Tibial artery (tissue), 4 donors: ENCODE measurements at regions not wholly inside any gene's neighbourhood (a gene's known extent, or its start where the extent isn't known, plus 50 kb on each side); places are given as distances from the start of the nearest gene placed in this dataset.

Experiments used
- DNase-seq, 2 donors: peaks; one replicate each; pipeline ENCODE4 v3.0.0-alpha.2; 2019
- H3K27ac ChIP-seq, 2 donors: fragments of 200-600 bp; sonication (generic) in 1 of 2; 1 replicate in 1 of 2; 2 replicates in 1 of 2; pipeline ENCODE4 v1.5.1; 2018 to 2019; ENCODE audit warnings: mild to moderate bottlenecking in 1 of 2
- H3K27me3 ChIP-seq, 2 donors: fragments of 200-600 bp; sonication (generic) in 1 of 2; one replicate each; pipeline versions ENCODE4 v1.5.1 to v1.6.0; 2016 to 2019
- H3K36me3 ChIP-seq, 3 donors: fragments of 200-600 bp; sonication (generic) in 2 of 3; one replicate each; pipeline ENCODE4 v1.5.1; 2016 to 2019; ENCODE audit warnings: mild to moderate bottlenecking in 2 of 3
- H3K4me1 ChIP-seq, 4 donors: fragments of 200-600 bp; sonication (generic) in 2 of 4; 1 replicate in 3 of 4; 2 replicates in 1 of 4; pipeline ENCODE4 v1.5.1; 2016 to 2019
- H3K4me3 ChIP-seq, 2 donors: fragments of 200-600 bp; sonication (generic) in 1 of 2; 1 replicate in 1 of 2; 2 replicates in 1 of 2; pipeline ENCODE4 v1.5.1; 2018 to 2019; ENCODE audit warnings: mild to moderate bottlenecking in 2 of 2
- H3K9me3 ChIP-seq, 3 donors: fragments of 200-600 bp; sonication (generic) in 1 of 3; one replicate each; pipeline ENCODE4 v1.5.1; 2016 to 2019
- intact Hi-C: fragments of 100-400 bp; cut with DNase I; formaldehyde crosslinking; loops from one replicate; pipeline ENCODE4 v1.15.0; 2023; ENCODE audit warnings: low total_unique reads
- TF ChIP-seq, protein P1 (sequence below), 2 experiments: fragments of 200-600 bp in 1 of 2; fragments of 450-650 bp in 1 of 2; IDR thresholded peaks; one replicate each; pipeline ENCODE4 v1.5.1; 2017 to 2019; ENCODE audit warnings: antibody characterized with exemption in 2 of 2, mild to moderate bottlenecking in 1 of 2, moderate library complexity in 1 of 2

GRCh38 chr15:88727439-88727838, 75.8 kb upstream of the ACAN start:
- no peak for DNase-seq
- intact Hi-C loops = no loop called here
- Histone ChIP-seq H3K27ac (no peak overlapping the region), H3K9me3 (no peaks in the 10 kb centered on the region), H3K36me3 (no peaks in the 10 kb centered on the region), H3K4me1 (no peaks in the 10 kb centered on the region), H3K4me3 (no peak overlapping the region), H3K27me3 (no peaks in the 10 kb centered on the region)
- TF ChIP-seq, protein P1, sequence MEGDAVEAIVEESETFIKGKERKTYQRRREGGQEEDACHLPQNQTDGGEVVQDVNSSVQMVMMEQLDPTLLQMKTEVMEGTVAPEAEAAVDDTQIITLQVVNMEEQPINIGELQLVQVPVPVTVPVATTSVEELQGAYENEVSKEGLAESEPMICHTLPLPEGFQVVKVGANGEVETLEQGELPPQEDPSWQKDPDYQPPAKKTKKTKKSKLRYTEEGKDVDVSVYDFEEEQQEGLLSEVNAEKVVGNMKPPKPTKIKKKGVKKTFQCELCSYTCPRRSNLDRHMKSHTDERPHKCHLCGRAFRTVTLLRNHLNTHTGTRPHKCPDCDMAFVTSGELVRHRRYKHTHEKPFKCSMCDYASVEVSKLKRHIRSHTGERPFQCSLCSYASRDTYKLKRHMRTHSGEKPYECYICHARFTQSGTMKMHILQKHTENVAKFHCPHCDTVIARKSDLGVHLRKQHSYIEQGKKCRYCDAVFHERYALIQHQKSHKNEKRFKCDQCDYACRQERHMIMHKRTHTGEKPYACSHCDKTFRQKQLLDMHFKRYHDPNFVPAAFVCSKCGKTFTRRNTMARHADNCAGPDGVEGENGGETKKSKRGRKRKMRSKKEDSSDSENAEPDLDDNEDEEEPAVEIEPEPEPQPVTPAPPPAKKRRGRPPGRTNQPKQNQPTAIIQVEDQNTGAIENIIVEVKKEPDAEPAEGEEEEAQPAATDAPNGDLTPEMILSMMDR (IDR thresholded peaks at IDR 0.05) = no peak

- Histone ChIP-seq H3K27ac (no peak overlapping the region), H3K9me3 (no peaks in the 10 kb centered on the region), H3K4me3 (no peak overlapping the region), H3K36me3 (no peaks in the 10 kb centered on the region), H3K4me1 (no peaks in the 10 kb centered on the region), H3K27me3 (no peaks in the 10 kb centered on the region)
- no peak for DNase-seq
- intact Hi-C loops = no loop called here
- TF ChIP-seq, protein P1 (IDR thresholded peaks at IDR 0.05) = no peak
Measured at GRCh38 chr15:88729581-88729980, 73.7 kb upstream of the ACAN start.

- Histone ChIP-seq H3K9me3 (no peaks in the 10 kb centered on the region), H3K4me3 (no peak overlapping the region), H3K4me1 (no peaks in the 10 kb centered on the region), H3K36me3 (no peaks in the 10 kb centered on the region), H3K27me3 (no peaks in the 10 kb centered on the region), H3K27ac (no peak overlapping the region)
- TF ChIP-seq, protein P1 (IDR thresholded peaks at IDR 0.05) = no peak
- intact Hi-C loops = no loop called here
- no peak for DNase-seq
Measured at GRCh38 chr15:88730751-88731150, 72.5 kb upstream of the ACAN start.

DNA sequence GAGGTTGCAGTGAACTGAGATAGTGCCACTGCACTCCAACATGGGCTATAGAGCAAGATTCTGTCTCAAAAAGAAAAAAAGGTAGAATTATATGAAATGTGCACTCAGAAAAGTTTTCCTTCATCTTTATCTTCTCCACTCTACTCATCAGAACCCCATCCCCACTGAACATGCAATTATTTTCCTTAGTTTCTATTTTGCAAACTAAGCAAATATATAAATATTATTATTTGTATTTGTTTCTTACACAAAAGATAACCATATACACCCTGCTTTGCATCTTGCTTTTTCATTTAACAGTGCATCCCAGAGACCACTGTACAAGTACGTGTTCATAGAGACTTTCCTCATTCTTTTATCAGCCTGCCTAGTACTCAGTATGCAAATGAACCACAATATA, 68.0 kb upstream of the ACAN start:
- TF ChIP-seq, protein P1 (IDR thresholded peaks at IDR 0.05) = no peak
- peaks cover 0 to 32% (median 9%) of the 10 kb centered on the region in 4 donors for H3K4me1 ChIP-seq
- DNase-seq = no peak
- H3K36me3 ChIP-seq = no peaks in the 10 kb centered on the region
- H3K27ac ChIP-seq = no peak overlapping the region
- intact Hi-C loops = no loop called here
- no peaks in the 10 kb centered on the region for H3K27me3 ChIP-seq
- H3K4me3 ChIP-seq = no peak overlapping the region
- no peaks in the 10 kb centered on the region for H3K9me3 ChIP-seq

- intact Hi-C loops = no loop called here
- H3K9me3 ChIP-seq = no peaks in the 10 kb centered on the region
- TF ChIP-seq, protein P1 (IDR thresholded peaks at IDR 0.05) = no peak
Measured at GRCh38 chr15:88736204-88736603, 67.0 kb upstream of the ACAN start.

DNA sequence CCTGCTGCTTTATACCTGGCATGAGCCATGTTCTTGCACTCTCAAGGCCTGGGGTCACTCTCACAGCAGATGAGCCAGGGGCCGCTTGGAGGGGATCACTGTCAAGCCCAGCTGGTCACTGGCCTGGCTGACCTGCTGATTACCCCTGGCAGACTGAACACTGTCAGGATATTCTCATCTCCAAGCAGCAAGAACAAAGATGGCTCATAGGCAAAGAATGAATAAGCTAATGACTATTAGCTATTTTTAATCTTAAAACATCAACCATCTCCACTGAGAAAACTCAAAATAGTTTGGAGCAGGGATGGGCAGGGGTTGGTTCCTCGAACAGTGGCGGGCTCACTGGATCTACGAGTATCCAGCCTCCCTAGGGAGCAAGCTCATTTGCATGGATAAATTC, 64.4 kb upstream of the ACAN start:
- H3K36me3 ChIP-seq = no peaks in the 10 kb centered on the region

More at GRCh38 chr15:88736204-88736603, 67.0 kb upstream of the ACAN start:
- no peaks in the 10 kb centered on the region for H3K27me3 ChIP-seq
- H3K4me3 ChIP-seq = no peak overlapping the region
- DNase-seq = no peak
- no peaks in the 10 kb centered on the region for H3K36me3 ChIP-seq
- H3K27ac ChIP-seq = no peak overlapping the region
- peaks cover 0 to 36% (median 9%) of the 10 kb centered on the region in 4 donors for H3K4me1 ChIP-seq

More for the DNA sequence above, 64.4 kb upstream of the ACAN start:
- TF ChIP-seq, protein P1 (IDR thresholded peaks at IDR 0.05) = no peak
- H3K9me3 ChIP-seq = no peaks in the 10 kb centered on the region
- no peak for DNase-seq
- H3K27me3 ChIP-seq = no peaks in the 10 kb centered on the region
- intact Hi-C loops = no loop called here
- peaks cover 0 to 48% (median 9%) of the 10 kb centered on the region in 4 donors for H3K4me1 ChIP-seq
- H3K27ac ChIP-seq = peak overlapping the region; percentile 20 to 27
- no peak overlapping the region for H3K4me3 ChIP-seq
